Colonic mucosa (tissue), 4 donors: ENCODE measurements at regions not wholly inside any gene's neighbourhood (a gene's known extent, or its start where the extent isn't known, plus 50 kb on each side); places are given as distances from the start of the nearest gene placed in this dataset.

Experiments used
- DNase-seq: peaks from one replicate; pipeline ENCODE4 v3.0.0-alpha.2; 2020
- H3K27ac ChIP-seq: fragments of 200-600 bp; one replicate; pipeline ENCODE4 v1.8.0; 2021
- H3K27me3 ChIP-seq: fragments of 200-600 bp; one replicate; pipeline ENCODE4 v1.8.0; 2021
- H3K36me3 ChIP-seq: fragments of 200-600 bp; one replicate; pipeline ENCODE4 v1.8.0; 2021
- H3K4me1 ChIP-seq: fragments of 200-600 bp; one replicate; pipeline ENCODE4 v1.8.0; 2021; ENCODE audit warnings: mild to moderate bottlenecking
- H3K4me3 ChIP-seq: fragments of 200-600 bp; one replicate; pipeline ENCODE4 v1.8.0; 2021
- H3K9ac ChIP-seq, 2 donors: one replicate each; pipeline ENCODE4 v1.7.0; 2013; ENCODE audit warnings: control low read depth in 2 of 2, low read depth in 2 of 2, low read length in 2 of 2
- H3K9me3 ChIP-seq: fragments of 200-600 bp; one replicate; pipeline ENCODE4 v1.8.0; 2021
- CTCF ChIP-seq: fragments of 200-600 bp; IDR thresholded peaks from one replicate; pipeline ENCODE4 v1.8.0; 2022; ENCODE audit warnings: antibody characterized with exemption, mild to moderate bottlenecking
- intact Hi-C: fragments of 100-400 bp; cut with DNase I; formaldehyde crosslinking; loops from one replicate; pipeline ENCODE4 v1.14.1; 2022
- donor health status: healthy.
- donor health status: DM: no; HTN: no; CAD: no.
- donor health status: DM: no; HTN: no; CAD: no.

GRCh38 chr1:25030674-25031589, 100.9 kb upstream of the RUNX3 start:
- Histone ChIP-seq H3K27ac (no peak overlapping the region), H3K9ac (no peak overlapping the region), H3K9me3 (no peaks in the 10 kb centered on the region), H3K4me1 (no peaks in the 10 kb centered on the region), H3K4me3 (no peak overlapping the region), H3K36me3 (no peaks in the 10 kb centered on the region), H3K27me3 (no peaks in the 10 kb centered on the region)
- no peak for DNase-seq
- intact Hi-C loops = no loop called here
- TF ChIP-seq CTCF = no peak

GRCh38 chr1:25030012-25030411, 99.9 kb upstream of the RUNX3 start:
- Histone ChIP-seq H3K4me1 (no peaks in the 10 kb centered on the region), H3K36me3 (no peaks in the 10 kb centered on the region), H3K9ac (no peak overlapping the region), H3K4me3 (no peak overlapping the region), H3K27ac (no peak overlapping the region), H3K27me3 (no peaks in the 10 kb centered on the region), H3K9me3 (no peaks in the 10 kb centered on the region)
- intact Hi-C loops = no loop called here
- TF ChIP-seq CTCF = no peak
- no peak for DNase-seq

GRCh38 chr1:25028907-25029599, 99.0 kb upstream of the RUNX3 start:
- DNase-seq = no peak
- Histone ChIP-seq H3K36me3 (no peaks in the 10 kb centered on the region), H3K4me3 (no peak overlapping the region), H3K9me3 (no peaks in the 10 kb centered on the region), H3K27ac (peak overlapping the region; percentile 2), H3K4me1 (no peaks in the 10 kb centered on the region), H3K9ac (peak overlapping the region in 1 of 2 donors; percentile 2), H3K27me3 (no peaks in the 10 kb centered on the region)
- no peak for TF ChIP-seq CTCF
- intact Hi-C loops = no loop called here

- no peaks in the 10 kb centered on the region for H3K4me1 ChIP-seq
- intact Hi-C loops = no loop called here
- H3K27ac ChIP-seq = peak overlapping the region; percentile 2
- no peak for TF ChIP-seq CTCF
- DNase-seq = no peak
- no peaks in the 10 kb centered on the region for H3K36me3 ChIP-seq
- H3K9ac ChIP-seq = no peak overlapping the region
- H3K27me3 ChIP-seq = no peaks in the 10 kb centered on the region
- H3K9me3 ChIP-seq = no peaks in the 10 kb centered on the region
- H3K4me3 ChIP-seq = no peak overlapping the region
Measured at GRCh38 chr1:25028587-25028906, 98.5 kb upstream of the RUNX3 start.

- no peak overlapping the region for H3K27ac ChIP-seq
- TF ChIP-seq CTCF = no peak
- intact Hi-C loops = no loop called here
- H3K27me3 ChIP-seq = no peaks in the 10 kb centered on the region
- H3K9me3 ChIP-seq = no peaks in the 10 kb centered on the region
- no peak for DNase-seq
- H3K4me3 ChIP-seq = no peak overlapping the region
- no peak overlapping the region for H3K9ac ChIP-seq
- no peaks in the 10 kb centered on the region for H3K4me1 ChIP-seq
- no peaks in the 10 kb centered on the region for H3K36me3 ChIP-seq
Measured at GRCh38 chr1:25027822-25028586, 97.9 kb upstream of the RUNX3 start.
